ENCODE measurements at regions not wholly inside any gene's neighbourhood (a gene's known extent, or its start where the extent isn't known, plus 50 kb on each side); places are given as distances from the start of the nearest gene placed in this dataset.

GRCh38 chr19:28039677-28040381 is 1173.1 kb downstream of the UQCRFS1 start:
- no peak overlapping the region for H3K4me3 Mint-ChIP-seq
- H3K4me1 Mint-ChIP-seq (ENCODE audit: low read depth), result no peaks in the 10 kb centered on the region
- ChIA-PET POLR2A (no interaction called here), CTCF (no interaction called here)
- peaks cover 6% of the 10 kb centered on the region for H3K9me3 Mint-ChIP-seq (ENCODE audit: insufficient read depth)
- no peaks in the 10 kb centered on the region for H3K27me3 Mint-ChIP-seq (ENCODE audit: low read depth)
- DNase-seq (no peak), ATAC-seq (no peak)
- H3K27ac Mint-ChIP-seq, result no peak overlapping the region
- no peaks in the 10 kb centered on the region for H3K36me3 Mint-ChIP-seq (ENCODE audit: low read depth)

- Mint-ChIP-seq H3K36me3 (ENCODE audit: low read depth) (no peaks in the 10 kb centered on the region), H3K27me3 (ENCODE audit: low read depth) (no peaks in the 10 kb centered on the region), H3K4me1 (ENCODE audit: low read depth) (no peaks in the 10 kb centered on the region), H3K9me3 (ENCODE audit: insufficient read depth) (peaks cover 6% of the 10 kb centered on the region), H3K27ac (no peak overlapping the region), H3K4me3 (no peak overlapping the region)
- CTCF ChIA-PET, result no interaction called here
- POLR2A ChIA-PET, result no interaction called here
- DNase-seq (no peak), ATAC-seq (no peak)
These were observed 1175.8 kb downstream of the UQCRFS1 start for GRCh38 chr19:28037186-28037585.

GRCh38 chr19:28036486-28036885 is 1176.5 kb downstream of the UQCRFS1 start:
- Mint-ChIP-seq H3K4me1 (ENCODE audit: low read depth) (no peaks in the 10 kb centered on the region), H3K27ac (no peak overlapping the region), H3K9me3 (ENCODE audit: insufficient read depth) (no peaks in the 10 kb centered on the region), H3K36me3 (ENCODE audit: low read depth) (no peaks in the 10 kb centered on the region), H3K27me3 (ENCODE audit: low read depth) (no peaks in the 10 kb centered on the region), H3K4me3 (no peak overlapping the region)
- ChIA-PET POLR2A (no interaction called here), CTCF (no interaction called here)
- DNase-seq (no peak), ATAC-seq (no peak)

DNA sequence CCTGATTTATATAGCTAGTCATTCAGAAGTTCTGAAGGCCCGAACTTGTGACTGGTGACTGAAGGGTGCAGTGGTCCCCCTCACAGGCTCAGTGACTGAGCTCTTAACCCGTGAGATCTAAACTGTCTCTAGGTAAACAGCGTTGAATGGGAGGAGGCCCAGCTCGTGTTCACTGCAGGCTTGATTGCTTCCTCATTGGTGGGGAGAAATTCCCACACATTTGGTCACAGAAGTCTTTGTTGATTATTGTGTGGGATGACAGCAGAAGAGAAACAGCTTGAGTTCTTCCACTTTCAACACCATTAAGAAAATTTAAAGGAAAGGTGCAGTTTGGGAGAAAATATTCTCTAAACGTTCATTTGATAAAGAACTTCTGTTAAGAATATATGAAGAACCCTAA is 1178.0 kb downstream of the UQCRFS1 start:
- DNase-seq (no peak), ATAC-seq (no peak)
- no peaks in the 10 kb centered on the region for H3K36me3 Mint-ChIP-seq (ENCODE audit: low read depth)
- CTCF ChIA-PET, result no interaction called here
- H3K9me3 Mint-ChIP-seq (ENCODE audit: insufficient read depth), result no peaks in the 10 kb centered on the region
- POLR2A ChIA-PET, result no interaction called here
- no peaks in the 10 kb centered on the region for H3K4me1 Mint-ChIP-seq (ENCODE audit: low read depth)
- no peaks in the 10 kb centered on the region for H3K27me3 Mint-ChIP-seq (ENCODE audit: low read depth)
- no peak overlapping the region for H3K4me3 Mint-ChIP-seq
- H3K27ac Mint-ChIP-seq, result no peak overlapping the region

DNA sequence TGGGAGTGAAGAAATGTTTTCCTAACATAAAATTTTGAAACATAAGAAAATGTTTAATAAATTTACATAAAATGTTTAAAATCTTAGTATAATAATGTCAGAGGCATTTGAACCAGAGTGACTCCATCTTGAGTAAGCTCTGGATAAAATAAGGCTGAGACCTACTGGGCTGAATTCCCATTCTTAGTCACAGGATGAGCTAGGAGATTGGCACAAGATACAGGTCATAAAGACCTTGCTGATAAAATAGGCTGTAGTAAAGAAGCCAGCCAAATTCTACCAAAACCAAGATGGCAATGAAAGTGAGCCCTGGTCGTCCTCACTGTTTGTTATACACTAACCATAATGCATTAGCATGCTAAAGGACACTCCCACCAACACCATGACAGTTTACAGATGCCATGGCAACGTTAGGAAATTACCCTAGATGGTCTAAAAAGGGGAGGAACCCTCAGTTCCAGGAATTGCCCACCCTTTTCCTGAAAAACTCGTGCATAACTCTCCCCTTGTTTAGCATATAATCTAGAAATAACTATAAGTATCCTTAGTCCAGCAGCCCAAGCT is 1184.0 kb downstream of the UQCRFS1 start:
- Mint-ChIP-seq H3K36me3 (ENCODE audit: low read depth) (no peaks in the 10 kb centered on the region), H3K9me3 (ENCODE audit: insufficient read depth) (no peaks in the 10 kb centered on the region), H3K27me3 (ENCODE audit: low read depth) (no peaks in the 10 kb centered on the region), H3K4me1 (ENCODE audit: low read depth) (no peaks in the 10 kb centered on the region), H3K4me3 (no peak overlapping the region), H3K27ac (no peak overlapping the region)
- no peak for ATAC-seq
- POLR2A ChIA-PET, result no interaction called here
- CTCF ChIA-PET, result no interaction called here
- DNase-seq, result no peak

- CTCF ChIA-PET, result no interaction called here
These were observed 1185.8 kb downstream of the UQCRFS1 start for GRCh38 chr19:28027116-28027515.

GRCh38 chr19:28026636-28027035 is 1186.3 kb downstream of the UQCRFS1 start:
- H3K27ac Mint-ChIP-seq, result no peak overlapping the region
- DNase-seq (no peak), ATAC-seq (no peak)
- no peak overlapping the region for H3K4me3 Mint-ChIP-seq
- CTCF ChIA-PET, result no interaction called here
- POLR2A ChIA-PET, result interaction anchor here (0.6 kb wide), 1 partner anchor 19 kb away, joined by 3 read pairs; no protein-coding TSS in a partner anchor
- H3K36me3 Mint-ChIP-seq (ENCODE audit: low read depth), result no peaks in the 10 kb centered on the region
- no peaks in the 10 kb centered on the region for H3K9me3 Mint-ChIP-seq (ENCODE audit: insufficient read depth)
- no peaks in the 10 kb centered on the region for H3K27me3 Mint-ChIP-seq (ENCODE audit: low read depth)
- H3K4me1 Mint-ChIP-seq (ENCODE audit: low read depth), result no peaks in the 10 kb centered on the region

More at GRCh38 chr19:28027116-28027515, 1185.8 kb downstream of the UQCRFS1 start:
- no peak overlapping the region for H3K27ac Mint-ChIP-seq
- H3K36me3 Mint-ChIP-seq (ENCODE audit: low read depth), result no peaks in the 10 kb centered on the region
- DNase-seq (no peak), ATAC-seq (no peak)
- no peaks in the 10 kb centered on the region for H3K4me1 Mint-ChIP-seq (ENCODE audit: low read depth)
- no peak overlapping the region for H3K4me3 Mint-ChIP-seq
- POLR2A ChIA-PET, result no interaction called here
- H3K27me3 Mint-ChIP-seq (ENCODE audit: low read depth), result no peaks in the 10 kb centered on the region
- no peaks in the 10 kb centered on the region for H3K9me3 Mint-ChIP-seq (ENCODE audit: insufficient read depth)

DNA sequence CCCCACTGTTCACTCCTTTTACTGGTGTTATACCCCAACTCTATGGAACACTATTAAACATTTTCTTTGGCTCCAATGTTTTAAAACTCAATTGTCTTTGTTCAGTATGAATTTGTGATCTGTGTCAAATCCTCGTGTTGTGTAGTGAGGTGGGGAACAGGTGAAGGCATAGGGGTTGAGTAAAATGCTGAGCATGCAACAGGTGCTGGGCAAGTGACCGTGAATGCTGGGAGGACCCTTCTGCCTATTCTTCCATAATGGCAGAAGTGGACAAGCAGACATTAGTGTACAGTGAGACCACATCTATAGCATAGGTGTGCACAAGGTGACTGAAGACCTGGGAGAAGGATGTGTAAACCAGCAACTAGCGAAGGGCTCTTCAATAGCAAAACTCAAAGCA is 1188.0 kb downstream of the UQCRFS1 start:
- H3K27me3 Mint-ChIP-seq (ENCODE audit: low read depth), result no peaks in the 10 kb centered on the region
- DNase-seq (no peak), ATAC-seq (no peak)
- H3K9me3 Mint-ChIP-seq (ENCODE audit: insufficient read depth), result no peaks in the 10 kb centered on the region
- no peaks in the 10 kb centered on the region for H3K36me3 Mint-ChIP-seq (ENCODE audit: low read depth)
- ChIA-PET POLR2A (no interaction called here), CTCF (no interaction called here)
- no peak overlapping the region for H3K4me3 Mint-ChIP-seq
- no peaks in the 10 kb centered on the region for H3K4me1 Mint-ChIP-seq (ENCODE audit: low read depth)
- no peak overlapping the region for H3K27ac Mint-ChIP-seq

DNA sequence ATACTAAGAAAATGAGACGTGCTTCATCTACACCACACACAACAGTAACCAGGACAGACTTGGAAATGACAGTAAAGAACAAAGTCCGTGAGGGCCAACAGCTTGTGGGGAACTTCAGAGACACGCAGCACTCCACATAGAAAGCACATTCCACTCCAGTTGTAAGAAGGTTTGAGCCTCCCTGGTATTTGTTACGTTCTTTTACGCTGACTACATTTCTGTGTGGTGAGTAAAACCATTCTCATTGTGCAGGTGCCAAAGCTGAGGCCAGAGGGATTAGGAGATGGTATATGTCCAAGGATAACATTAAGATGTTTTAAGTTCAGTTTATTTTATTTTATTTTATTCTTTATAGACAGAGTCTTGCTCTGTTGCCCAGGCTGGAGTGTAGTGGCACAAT is 1189.9 kb downstream of the UQCRFS1 start:
- ATAC-seq (no peak), DNase-seq (no peak)
- CTCF ChIA-PET, result no interaction called here

DNA sequence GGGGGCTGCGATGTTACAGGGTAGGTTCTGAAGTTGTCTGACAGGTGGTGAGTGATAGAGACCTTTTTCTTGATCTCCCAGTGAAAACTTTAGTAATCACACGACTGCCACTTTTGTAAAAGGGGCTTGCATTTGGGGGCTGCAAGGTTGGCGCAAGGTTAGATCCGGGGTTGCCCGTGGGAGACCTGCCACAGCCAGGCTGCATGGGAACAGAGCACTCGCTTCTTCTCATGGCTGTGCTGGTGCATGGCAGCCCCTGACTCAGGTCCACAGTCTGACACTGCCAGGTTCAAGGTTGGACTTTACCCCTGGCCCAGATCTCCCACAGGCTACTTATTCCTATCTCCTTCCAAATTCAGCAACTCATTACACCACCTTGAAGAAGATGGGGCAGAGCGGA is 1190.4 kb downstream of the UQCRFS1 start:
- ATAC-seq, result no peak
- Mint-ChIP-seq H3K4me3 (no peak overlapping the region), H3K27me3 (ENCODE audit: low read depth) (no peaks in the 10 kb centered on the region), H3K27ac (no peak overlapping the region), H3K36me3 (ENCODE audit: low read depth) (no peaks in the 10 kb centered on the region), H3K9me3 (ENCODE audit: insufficient read depth) (no peaks in the 10 kb centered on the region), H3K4me1 (ENCODE audit: low read depth) (no peaks in the 10 kb centered on the region)
- ChIA-PET POLR2A (no interaction called here), CTCF (no interaction called here)
- no peak for DNase-seq

More for the DNA sequence above, 1189.9 kb downstream of the UQCRFS1 start:
- Mint-ChIP-seq H3K36me3 (ENCODE audit: low read depth) (no peaks in the 10 kb centered on the region), H3K4me3 (no peak overlapping the region), H3K27me3 (ENCODE audit: low read depth) (no peaks in the 10 kb centered on the region), H3K27ac (no peak overlapping the region), H3K9me3 (ENCODE audit: insufficient read depth) (no peaks in the 10 kb centered on the region), H3K4me1 (ENCODE audit: low read depth) (no peaks in the 10 kb centered on the region)
- POLR2A ChIA-PET, result no interaction called here

GRCh38 chr19:28021259-28022185 is 1191.4 kb downstream of the UQCRFS1 start:
- ATAC-seq, result no peak
- no peak overlapping the region for H3K4me3 Mint-ChIP-seq
- H3K36me3 Mint-ChIP-seq (ENCODE audit: low read depth), result no peaks in the 10 kb centered on the region
- H3K9me3 Mint-ChIP-seq (ENCODE audit: insufficient read depth), result no peaks in the 10 kb centered on the region
- H3K27me3 Mint-ChIP-seq (ENCODE audit: low read depth), result no peaks in the 10 kb centered on the region
- no peak overlapping the region for H3K27ac Mint-ChIP-seq
- H3K4me1 Mint-ChIP-seq (ENCODE audit: low read depth), result no peaks in the 10 kb centered on the region
- no peak for DNase-seq
- ChIA-PET CTCF (no interaction called here), POLR2A (no interaction called here)

GRCh38 chr19:28020619-28021258 is 1192.2 kb downstream of the UQCRFS1 start:
- CTCF ChIA-PET, result no interaction called here
- DNase-seq, result no peak
- H3K4me1 Mint-ChIP-seq (ENCODE audit: low read depth), result no peaks in the 10 kb centered on the region
- no peaks in the 10 kb centered on the region for H3K27me3 Mint-ChIP-seq (ENCODE audit: low read depth)
- H3K4me3 Mint-ChIP-seq, result no peak overlapping the region
- no peak overlapping the region for H3K27ac Mint-ChIP-seq
- peaks cover 2% of the 10 kb centered on the region for H3K9me3 Mint-ChIP-seq (ENCODE audit: insufficient read depth)
- no peak for ATAC-seq
- no peaks in the 10 kb centered on the region for H3K36me3 Mint-ChIP-seq (ENCODE audit: low read depth)
- POLR2A ChIA-PET, result no interaction called here

All from activated CD8-positive, alpha-beta T cell treated with anti-CD3 and anti-CD28 coated beads, Interleukin-2, amount 10 ng/mL, durations not matched to agents 7 days and 5 days (primary cell).